Activated T-cell treated with anti-CD3 and anti-CD28 coated beads, Interleukin-2, amount 50 U/mL, for 72 hours (primary cell): ENCODE measurements at regions not wholly inside any gene's neighbourhood (a gene's known extent, or its start where the extent isn't known, plus 50 kb on each side); places are given as distances from the start of the nearest gene placed in this dataset.

Source experiments
- ATAC-seq, 2 donors: fragments of 150-1000 bp; cut with Tn5 transposase; replicated peaks in 1 of 2; 2 replicates each; pipeline ENCODE4 v1.10.0; 2021; ENCODE audit warnings: moderate library complexity in 2 of 2, mild to moderate bottlenecking in 1 of 2
- DNase-seq, 2 donors: peaks; one replicate each; pipeline ENCODE4 v3.0.0; 2021 to 2022; ENCODE audit warnings: mixed read lengths in 1 of 2
- H3K27ac Mint-ChIP-seq: one replicate; pipeline ENCODE4 v1.8.0; 2022; ENCODE audit warnings: mild to moderate bottlenecking, moderate library complexity, mixed read lengths
- H3K27me3 Mint-ChIP-seq: one replicate; pipeline ENCODE4 v1.8.0; 2022; ENCODE audit warnings: low read depth, mixed read lengths
- H3K36me3 Mint-ChIP-seq, 2 donors: one replicate each; pipeline ENCODE4 v1.8.0; 2022; ENCODE audit warnings: mixed read lengths in 2 of 2, mild to moderate bottlenecking in 1 of 2; ENCODE audit not compliant: insufficient read depth in 2 of 2
- H3K4me1 Mint-ChIP-seq: one replicate; pipeline ENCODE4 v1.8.0; 2022; ENCODE audit warnings: low read depth, mixed read lengths
- H3K4me3 Mint-ChIP-seq, 2 donors: one replicate each; pipeline ENCODE4 v1.8.0; 2022; ENCODE audit warnings: mild to moderate bottlenecking in 2 of 2, mixed read lengths in 2 of 2, moderate library complexity in 2 of 2
- H3K9me3 Mint-ChIP-seq, 2 donors: one replicate each; pipeline ENCODE4 v1.8.0; 2022; ENCODE audit warnings: mixed read lengths in 2 of 2

GRCh38 chr16:73171901-73172240, 123.9 kb upstream of the ZFHX3 start:
- no peak overlapping the region for H3K27ac Mint-ChIP-seq
- H3K36me3 Mint-ChIP-seq, result no peaks in the 10 kb centered on the region
- no peaks in the 10 kb centered on the region for H3K4me1 Mint-ChIP-seq
- DNase-seq (no peak), ATAC-seq (no peak)
- H3K27me3 Mint-ChIP-seq, result no peaks in the 10 kb centered on the region
- H3K9me3 Mint-ChIP-seq, result peaks cover 0 to 2% of the 10 kb centered on the region in 2 donors
- no peak overlapping the region for H3K4me3 Mint-ChIP-seq

GRCh38 chr16:73171380-73171779, 123.5 kb upstream of the ZFHX3 start:
- Mint-ChIP-seq H3K27ac (no peak overlapping the region), H3K27me3 (no peaks in the 10 kb centered on the region), H3K4me1 (peaks cover 1% of the 10 kb centered on the region), H3K9me3 (peaks cover 0 to 2% of the 10 kb centered on the region in 2 donors), H3K36me3 (no peaks in the 10 kb centered on the region), H3K4me3 (no peak overlapping the region)
- ATAC-seq (no peak), DNase-seq (no peak)

- H3K27me3 Mint-ChIP-seq, result no peaks in the 10 kb centered on the region
- H3K4me3 Mint-ChIP-seq, result no peak overlapping the region
- DNase-seq, result no peak
- H3K4me1 Mint-ChIP-seq, result peaks cover 5% of the 10 kb centered on the region
- no peak overlapping the region for H3K27ac Mint-ChIP-seq
- peaks cover 0 to 2% of the 10 kb centered on the region in 2 donors for H3K9me3 Mint-ChIP-seq
- H3K36me3 Mint-ChIP-seq, result no peaks in the 10 kb centered on the region
- no peak for ATAC-seq
Measured at GRCh38 chr16:73170612-73171038, 122.7 kb upstream of the ZFHX3 start.

- no peaks in the 10 kb centered on the region for H3K9me3 Mint-ChIP-seq
- H3K36me3 Mint-ChIP-seq, result no peaks in the 10 kb centered on the region
- no peak overlapping the region for H3K27ac Mint-ChIP-seq
- H3K27me3 Mint-ChIP-seq, result no peaks in the 10 kb centered on the region
- peaks cover 5% of the 10 kb centered on the region for H3K4me1 Mint-ChIP-seq
- no peak for ATAC-seq
- no peak for DNase-seq
- H3K4me3 Mint-ChIP-seq, result peak overlapping the region in 1 of 2 donors; percentile 47
Measured at GRCh38 chr16:73166947-73167550, 119.1 kb upstream of the ZFHX3 start.

- peaks cover 5% of the 10 kb centered on the region for H3K4me1 Mint-ChIP-seq
- H3K27ac Mint-ChIP-seq, result no peak overlapping the region
- H3K27me3 Mint-ChIP-seq, result no peaks in the 10 kb centered on the region
- no peak for ATAC-seq
- H3K36me3 Mint-ChIP-seq, result no peaks in the 10 kb centered on the region
- peak overlapping the region; percentile 47 to 54 for H3K4me3 Mint-ChIP-seq
- H3K9me3 Mint-ChIP-seq, result no peaks in the 10 kb centered on the region
- DNase-seq, result no peak
Measured at GRCh38 chr16:73166441-73166851, 118.5 kb upstream of the ZFHX3 start.

- Mint-ChIP-seq H3K4me3 (no peak overlapping the region), H3K36me3 (no peaks in the 10 kb centered on the region), H3K27ac (no peak overlapping the region), H3K4me1 (peaks cover 5% of the 10 kb centered on the region), H3K9me3 (no peaks in the 10 kb centered on the region), H3K27me3 (no peaks in the 10 kb centered on the region)
- no peak for ATAC-seq
- DNase-seq, result no peak
Measured at GRCh38 chr16:73163238-73163815, 115.4 kb upstream of the ZFHX3 start.

- Mint-ChIP-seq H3K4me3 (no peak overlapping the region), H3K27ac (no peak overlapping the region), H3K9me3 (no peaks in the 10 kb centered on the region), H3K36me3 (no peaks in the 10 kb centered on the region), H3K4me1 (peaks cover 5% of the 10 kb centered on the region), H3K27me3 (no peaks in the 10 kb centered on the region)
- ATAC-seq (no peak), DNase-seq (no peak)
Measured at GRCh38 chr16:73161977-73162376, 114.0 kb upstream of the ZFHX3 start.

GRCh38 chr16:73159296-73159695, 111.4 kb upstream of the ZFHX3 start:
- Mint-ChIP-seq H3K4me1 (no peaks in the 10 kb centered on the region), H3K9me3 (no peaks in the 10 kb centered on the region), H3K27me3 (peaks cover 4% of the 10 kb centered on the region), H3K4me3 (no peak overlapping the region), H3K27ac (no peak overlapping the region), H3K36me3 (no peaks in the 10 kb centered on the region)
- DNase-seq, result no peak
- no peak for ATAC-seq

- H3K4me3 Mint-ChIP-seq, result no peak overlapping the region
- ATAC-seq (no peak), DNase-seq (no peak)
- H3K4me1 Mint-ChIP-seq, result no peaks in the 10 kb centered on the region
- H3K27me3 Mint-ChIP-seq, result peaks cover 8% of the 10 kb centered on the region
- no peaks in the 10 kb centered on the region for H3K36me3 Mint-ChIP-seq
- no peak overlapping the region for H3K27ac Mint-ChIP-seq
- H3K9me3 Mint-ChIP-seq, result no peaks in the 10 kb centered on the region
Measured at GRCh38 chr16:73157861-73158260, 109.9 kb upstream of the ZFHX3 start.

- Mint-ChIP-seq H3K9me3 (no peaks in the 10 kb centered on the region), H3K27ac (no peak overlapping the region), H3K27me3 (peaks cover 18% of the 10 kb centered on the region), H3K36me3 (no peaks in the 10 kb centered on the region), H3K4me1 (no peaks in the 10 kb centered on the region), H3K4me3 (no peak overlapping the region)
- DNase-seq (no peak), ATAC-seq (no peak)
Measured at GRCh38 chr16:73154063-73154870, 106.3 kb upstream of the ZFHX3 start.

GRCh38 chr16:73152386-73153125, 104.6 kb upstream of the ZFHX3 start:
- H3K27me3 Mint-ChIP-seq, result peaks cover 18% of the 10 kb centered on the region
- H3K9me3 Mint-ChIP-seq, result no peaks in the 10 kb centered on the region
- H3K27ac Mint-ChIP-seq, result no peak overlapping the region
- DNase-seq (no peak), ATAC-seq (no peak)
- H3K36me3 Mint-ChIP-seq, result no peaks in the 10 kb centered on the region
- no peaks in the 10 kb centered on the region for H3K4me1 Mint-ChIP-seq
- no peak overlapping the region for H3K4me3 Mint-ChIP-seq

GRCh38 chr16:73151941-73152340, 104.0 kb upstream of the ZFHX3 start:
- H3K27ac Mint-ChIP-seq, result no peak overlapping the region
- no peak for DNase-seq
- peaks cover 18% of the 10 kb centered on the region for H3K27me3 Mint-ChIP-seq
- no peaks in the 10 kb centered on the region for H3K36me3 Mint-ChIP-seq
- no peaks in the 10 kb centered on the region for H3K9me3 Mint-ChIP-seq
- ATAC-seq, result no peak
- no peaks in the 10 kb centered on the region for H3K4me1 Mint-ChIP-seq
- H3K4me3 Mint-ChIP-seq, result no peak overlapping the region

GRCh38 chr16:73151225-73151624, 103.3 kb upstream of the ZFHX3 start:
- DNase-seq (no peak), ATAC-seq (no peak)
- Mint-ChIP-seq H3K4me1 (no peaks in the 10 kb centered on the region), H3K9me3 (no peaks in the 10 kb centered on the region), H3K27ac (no peak overlapping the region), H3K4me3 (no peak overlapping the region), H3K36me3 (no peaks in the 10 kb centered on the region), H3K27me3 (peaks cover 18% of the 10 kb centered on the region)
